ENCODE measurements at regions not wholly inside any gene's neighbourhood (a gene's known extent, or its start where the extent isn't known, plus 50 kb on each side); places are given as distances from the start of the nearest gene placed in this dataset.

DNA sequence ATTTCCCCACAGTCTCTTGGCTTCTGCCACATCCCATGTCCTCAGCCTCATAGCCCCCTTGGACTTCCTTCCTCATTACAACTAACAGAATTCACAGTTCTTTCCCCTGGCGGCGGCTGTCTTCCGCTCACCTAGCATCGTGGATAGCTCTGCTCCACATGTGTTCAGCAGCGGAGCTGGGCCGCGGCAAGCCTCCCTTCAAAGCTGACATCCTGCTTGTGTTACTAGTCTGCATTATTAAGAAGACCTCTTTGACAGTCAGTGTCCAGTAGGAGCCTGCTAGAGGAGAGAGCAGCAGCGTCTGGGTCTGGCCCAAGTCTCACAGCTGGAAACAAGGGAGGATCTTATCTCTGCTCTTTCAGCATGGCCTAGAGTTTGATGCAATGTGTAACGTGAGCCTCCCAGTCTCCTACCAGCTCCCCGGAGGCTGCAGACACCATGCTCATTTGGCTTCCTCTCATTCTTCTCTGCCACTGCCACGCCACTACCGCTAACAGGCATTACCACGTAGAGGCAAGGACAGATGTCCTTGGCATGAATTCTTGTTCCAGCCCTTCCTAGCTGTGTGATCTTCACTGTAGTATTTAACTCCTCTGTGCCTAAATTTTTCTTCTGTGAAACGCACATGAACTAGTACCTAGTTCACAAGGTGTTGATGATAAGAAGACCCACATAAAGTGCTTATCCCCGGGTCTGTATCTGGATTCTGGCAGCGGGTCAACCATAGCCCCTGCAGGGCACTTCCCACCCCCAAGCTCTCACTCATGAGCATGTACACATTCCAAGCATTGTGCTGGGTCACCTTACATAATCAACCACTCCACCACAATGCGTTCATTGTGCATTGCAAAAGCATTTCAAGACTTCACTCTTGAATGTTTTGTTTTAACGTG is 107.1 kb upstream of the BACH2 start:
- DNase-seq (ENCODE audit: low spot score), result no peak

DNA sequence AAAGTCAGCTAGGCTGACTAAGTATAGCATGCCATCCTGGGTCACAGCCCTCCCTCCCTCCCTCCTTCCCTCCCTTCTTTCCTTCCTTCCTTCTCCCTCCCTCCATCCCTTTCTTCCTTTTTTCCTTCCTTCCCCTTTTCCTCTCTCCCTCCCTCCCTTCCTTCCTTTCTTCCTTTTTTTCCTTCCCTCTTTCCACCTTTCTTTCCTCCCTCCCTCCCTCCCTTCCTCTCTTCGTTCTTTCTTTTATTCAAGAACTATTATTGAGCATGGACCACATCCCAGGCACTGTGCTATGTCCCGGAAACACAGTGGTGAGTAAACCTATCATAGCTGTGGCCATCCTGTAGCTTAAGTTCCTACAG is 106.2 kb upstream of the BACH2 start:
- DNase-seq (ENCODE audit: low spot score), result no peak

DNA sequence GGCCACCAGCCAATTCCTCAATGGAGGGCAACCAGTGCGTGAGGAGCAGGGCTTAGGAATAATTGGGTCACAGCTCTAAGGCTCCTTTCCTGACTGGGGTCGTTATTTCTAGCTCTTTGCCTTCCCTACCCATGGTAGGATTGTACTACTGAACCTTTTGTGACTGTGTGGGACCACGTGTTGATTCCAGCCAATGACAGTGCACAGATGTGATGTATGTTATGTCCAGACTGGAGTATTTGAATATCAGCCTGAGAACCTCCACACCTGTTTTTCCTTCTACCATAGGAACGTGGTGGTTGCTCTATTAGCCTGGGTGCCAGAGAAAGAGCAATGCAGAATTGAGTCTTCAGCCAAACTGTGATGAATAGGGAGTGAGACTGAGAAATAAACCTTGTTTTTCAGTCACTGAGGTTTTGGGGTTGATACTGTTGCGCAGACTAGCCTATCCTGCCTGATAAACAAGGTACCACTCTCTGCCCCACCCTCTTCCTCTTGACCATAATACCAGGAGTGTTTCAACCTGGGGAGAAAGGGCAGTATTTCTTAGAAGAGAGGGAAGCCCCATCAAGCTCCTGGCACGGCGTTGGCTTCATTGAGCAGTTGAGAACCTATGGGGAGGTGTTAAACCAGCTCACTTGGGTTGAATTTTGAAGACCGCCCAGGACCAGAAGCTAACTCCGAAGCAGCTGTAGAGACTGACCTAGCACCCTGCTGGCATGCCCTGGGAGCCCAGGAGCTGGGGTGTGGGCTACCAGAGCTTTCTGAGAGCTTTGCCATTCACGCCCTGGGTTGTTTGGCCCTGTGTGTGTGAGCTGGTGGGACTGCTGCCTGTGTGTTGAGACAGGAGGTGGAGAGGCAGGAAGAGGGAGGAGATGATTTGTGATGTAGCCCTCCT is 105.5 kb upstream of the BACH2 start:
- no peak for DNase-seq (ENCODE audit: low spot score)

DNA sequence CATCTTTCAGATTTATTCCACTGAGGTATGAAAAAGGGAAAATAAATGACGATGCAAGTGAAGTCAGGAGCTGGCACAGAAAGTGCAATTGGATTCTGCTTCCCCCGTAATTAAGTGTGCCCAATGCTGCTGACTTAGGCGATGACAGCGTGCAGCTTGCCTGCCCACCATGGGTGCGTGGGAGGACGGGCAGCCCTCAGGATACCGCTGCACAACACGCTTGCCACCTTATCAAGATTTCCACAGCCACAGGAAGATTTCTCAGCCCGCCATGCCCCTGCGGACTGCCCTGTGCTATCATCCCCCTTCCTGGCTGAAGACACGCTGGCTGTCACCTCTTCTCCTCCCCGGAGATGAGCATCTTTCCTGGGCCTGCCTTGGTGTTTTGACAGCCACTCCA is 103.3 kb upstream of the BACH2 start:
- no peak for DNase-seq (ENCODE audit: low spot score)

DNA sequence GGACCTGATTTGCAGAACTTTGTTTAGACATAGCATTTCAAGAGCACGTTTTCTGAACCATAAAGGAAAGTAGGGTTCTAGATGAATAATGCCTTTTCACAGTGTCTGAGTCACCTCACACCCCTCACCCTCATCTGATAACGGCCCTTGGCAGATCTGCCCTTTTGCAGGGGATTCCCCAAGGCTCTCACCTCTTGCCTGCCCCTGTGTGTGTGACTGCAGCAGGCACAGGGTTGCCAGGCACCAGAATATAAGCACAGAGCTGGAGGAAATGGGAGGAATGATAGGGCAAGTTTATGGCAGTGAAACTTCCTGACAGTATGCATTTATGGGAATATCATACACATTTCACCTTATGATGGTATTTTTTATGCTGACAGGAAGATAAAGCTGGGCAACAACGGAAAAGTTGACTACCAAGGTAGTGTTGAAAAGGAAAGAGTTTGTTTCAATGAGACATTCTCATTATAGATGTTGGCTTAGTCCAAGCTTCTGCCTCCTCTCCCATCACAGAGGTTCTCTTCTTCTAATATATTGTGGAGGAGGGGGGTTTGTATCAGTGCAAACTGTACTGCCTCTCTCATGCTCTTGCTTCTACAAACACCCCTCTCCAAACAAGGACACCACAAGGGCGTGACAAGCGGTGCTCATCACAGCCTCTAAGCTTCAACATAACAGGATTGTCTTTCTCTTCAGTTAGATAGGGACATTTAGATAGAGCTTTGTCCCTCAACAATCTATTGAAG is 101.5 kb upstream of the BACH2 start:
- DNase-seq (ENCODE audit: low spot score), result no peak

DNA sequence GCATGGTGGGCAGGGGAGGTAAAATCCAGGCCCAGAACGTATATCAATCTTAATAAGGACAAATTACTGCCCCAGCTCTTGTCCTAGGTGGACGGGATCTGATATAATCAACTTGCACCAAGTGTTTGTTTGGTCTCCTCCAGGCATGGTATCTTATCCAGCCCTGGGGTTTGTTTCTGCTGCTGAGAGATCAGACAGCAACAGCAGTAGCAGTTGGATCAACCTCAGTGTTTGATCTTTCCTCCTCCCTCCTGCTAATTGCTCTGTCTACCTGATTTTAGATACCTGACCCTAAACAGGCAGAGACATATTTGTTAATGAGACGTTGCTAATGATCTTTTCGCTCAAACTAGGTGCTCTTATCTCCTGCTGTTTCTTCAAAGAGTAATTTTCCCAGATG is 100.4 kb upstream of the BACH2 start:
- DNase-seq (ENCODE audit: low spot score), result no peak

DNA sequence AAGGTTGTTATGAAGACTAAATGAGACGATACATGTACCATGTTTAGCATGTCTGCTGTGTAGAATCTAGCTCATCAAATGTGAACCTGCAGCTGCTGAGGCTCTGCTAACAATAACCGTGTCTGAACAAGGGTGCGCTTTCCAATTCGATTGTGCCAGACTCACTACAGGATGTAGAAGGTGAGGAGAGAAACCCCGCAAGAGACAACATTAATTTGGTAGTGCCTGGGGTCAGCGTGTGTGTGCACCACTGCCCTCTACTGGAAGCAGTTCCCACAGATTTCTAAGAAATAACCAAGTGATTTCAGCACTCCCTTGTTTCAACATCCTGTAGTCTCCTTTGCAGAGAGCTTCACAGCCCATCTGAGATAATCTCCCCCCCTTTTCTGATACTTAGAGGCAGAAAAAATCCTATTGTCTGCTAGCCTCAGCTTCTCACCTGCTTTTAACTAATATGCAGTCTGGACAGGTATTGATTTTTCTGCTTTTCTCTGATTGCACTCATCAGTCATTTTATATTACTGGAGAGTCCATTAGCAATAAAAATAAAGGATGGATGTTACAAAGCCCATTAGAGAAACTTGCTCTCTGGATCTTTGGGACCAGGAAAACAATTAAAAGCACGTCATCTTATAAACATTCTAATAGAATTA is 96.7 kb upstream of the BACH2 start:
- peak; percentile 64 for DNase-seq (ENCODE audit: low spot score)

DNA sequence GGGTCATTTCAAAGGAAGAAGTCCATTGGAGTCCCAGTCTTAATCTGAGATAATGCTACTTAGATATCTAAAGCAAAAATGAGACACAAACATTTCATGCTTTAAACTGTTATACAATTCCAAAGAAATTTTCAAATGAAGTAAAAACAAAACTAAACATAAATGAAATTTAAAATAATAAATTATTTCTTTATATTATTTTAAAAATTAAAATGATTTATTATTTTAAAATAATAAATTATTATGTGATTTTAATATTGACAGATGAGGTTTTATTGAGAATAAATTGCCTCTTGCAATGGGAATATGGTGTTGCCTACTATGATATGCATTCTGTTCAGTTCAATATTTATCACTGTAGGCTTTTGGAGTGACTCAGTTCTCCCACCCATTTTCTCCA is 93.7 kb upstream of the BACH2 start:
- DNase-seq (ENCODE audit: low spot score), result no peak

DNA sequence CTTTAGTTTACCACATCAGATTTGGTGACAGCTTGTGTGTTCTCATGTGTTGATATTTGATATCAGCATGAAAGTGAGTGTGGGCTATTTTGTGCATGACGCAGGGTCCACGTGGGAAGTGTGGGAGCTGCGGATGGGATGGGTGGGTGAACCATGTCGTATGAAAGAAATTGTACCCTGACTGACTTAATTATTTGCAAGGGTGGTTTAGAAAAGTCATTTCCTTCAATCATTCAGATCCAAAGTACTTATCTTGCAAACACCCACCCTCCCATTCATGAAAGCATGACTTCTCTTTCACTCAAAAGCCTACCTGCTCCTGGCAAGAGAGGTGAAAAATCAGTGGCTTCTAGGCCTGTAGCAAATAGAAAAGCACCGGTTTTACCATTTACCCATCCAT is 91.8 kb upstream of the BACH2 start:
- DNase-seq (ENCODE audit: low spot score), result no peak

DNA sequence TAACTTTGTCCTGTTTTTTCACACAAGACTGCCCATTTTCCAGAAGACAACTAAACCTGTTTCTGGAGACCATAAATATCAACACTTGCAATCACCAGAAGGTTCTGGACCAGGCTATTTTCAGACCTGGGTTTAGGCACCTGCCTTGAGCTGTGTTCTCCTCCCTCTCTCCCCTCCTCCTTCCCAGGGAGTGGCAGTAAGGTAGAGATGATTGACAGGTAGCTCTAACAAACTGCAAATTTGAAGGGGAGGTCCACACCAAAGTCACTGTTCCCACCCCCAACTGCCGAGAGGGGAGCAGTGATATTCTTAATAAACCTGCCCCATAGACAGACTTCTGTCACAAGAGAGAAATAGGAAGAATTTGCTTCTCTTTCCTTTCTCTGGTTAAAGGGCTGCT is 91.2 kb upstream of the BACH2 start:
- no peak for DNase-seq (ENCODE audit: low spot score)

DNA sequence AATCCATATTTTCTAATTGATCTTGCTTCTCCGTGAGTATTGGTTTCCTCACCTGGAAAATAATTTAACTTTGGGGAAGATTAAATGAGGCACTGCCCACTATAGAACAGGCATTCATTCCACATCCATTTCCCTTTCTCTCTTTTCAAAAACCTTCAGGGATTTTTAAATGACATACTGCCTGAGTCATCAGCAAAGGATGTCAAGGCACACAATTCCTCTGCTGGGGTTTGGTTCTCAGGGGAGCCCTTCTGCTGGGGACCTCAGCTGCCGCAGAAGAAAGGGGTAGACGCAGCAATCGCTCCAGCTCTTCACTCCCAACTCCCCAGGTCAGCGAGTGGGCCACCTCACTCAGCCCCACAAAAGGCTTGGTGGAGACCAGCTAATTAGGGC is 90.7 kb upstream of the BACH2 start:
- no peak for DNase-seq (ENCODE audit: low spot score)

DNA sequence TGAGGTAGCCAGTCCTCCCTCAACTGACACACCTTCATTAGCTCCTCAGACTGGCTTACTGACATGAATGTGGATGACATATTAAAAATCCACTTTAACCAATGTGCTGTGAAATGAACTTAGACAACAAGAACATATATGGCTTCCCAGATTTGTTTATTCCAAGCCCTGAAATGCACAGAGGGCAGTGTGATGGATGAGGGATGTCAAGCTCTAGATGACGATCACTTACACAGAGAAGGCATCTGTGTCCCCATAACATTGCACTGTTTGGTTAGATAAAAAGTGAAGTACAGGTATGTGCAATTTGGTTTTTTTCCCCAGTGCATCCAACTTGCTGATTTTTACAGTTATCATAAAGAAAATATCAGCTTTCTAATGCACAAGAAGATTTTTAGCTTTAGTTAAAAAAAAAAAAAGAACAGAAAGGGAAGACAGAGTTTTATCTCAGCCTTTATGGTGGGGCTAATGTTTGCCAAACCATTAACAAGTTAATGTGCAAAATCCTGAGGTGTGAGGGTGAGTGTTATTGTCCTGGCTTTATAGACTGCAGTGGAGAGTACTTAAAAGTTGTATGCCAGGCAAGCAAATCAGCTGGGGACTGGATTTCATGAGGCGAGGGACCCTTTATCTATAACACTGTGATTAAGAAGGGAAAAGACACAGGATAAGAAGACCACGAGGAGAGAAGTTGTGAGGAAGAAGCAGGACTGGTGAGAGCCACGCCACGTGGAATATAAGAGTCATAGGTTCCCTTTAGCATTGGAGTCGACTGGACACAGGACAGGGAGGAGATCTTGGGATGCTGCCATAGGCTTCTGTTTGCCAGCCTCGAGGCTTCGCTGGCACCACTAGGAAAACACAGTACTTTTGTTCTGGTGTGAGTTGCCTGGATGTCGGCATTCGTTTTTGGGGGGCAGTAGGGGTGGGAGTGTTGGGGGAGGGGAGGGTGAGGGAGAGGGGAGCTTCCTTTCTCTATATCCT is 90.0 kb upstream of the BACH2 start:
- DNase-seq (ENCODE audit: low spot score), result no peak

DNA sequence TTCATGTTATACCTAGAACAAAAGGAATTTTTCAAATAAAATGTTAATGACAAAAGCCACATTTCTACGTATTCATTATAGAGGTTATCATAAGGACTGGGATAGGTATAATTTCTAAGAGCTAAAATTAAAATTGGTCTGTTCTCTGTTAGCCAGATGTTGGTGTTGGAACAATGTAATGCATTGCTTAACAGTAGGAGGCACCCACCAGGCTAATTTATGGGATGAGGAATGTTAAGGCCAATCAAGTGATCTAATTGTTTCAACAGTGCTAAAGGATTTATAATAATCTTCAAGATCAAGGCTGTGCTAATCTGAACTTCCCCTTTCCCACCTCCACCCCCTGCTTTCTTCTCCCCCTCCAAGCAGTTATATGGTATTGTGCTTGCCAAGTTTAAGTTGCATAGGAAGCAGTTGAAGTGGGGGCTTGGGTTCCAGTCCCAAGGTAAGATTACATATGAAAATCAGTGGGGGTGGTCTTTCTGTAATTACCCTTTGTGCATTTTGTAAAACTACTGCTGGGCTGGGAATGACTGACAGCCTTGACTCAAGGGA is 89.2 kb upstream of the BACH2 start:
- peak; percentile 34 for DNase-seq (ENCODE audit: low spot score)

DNA sequence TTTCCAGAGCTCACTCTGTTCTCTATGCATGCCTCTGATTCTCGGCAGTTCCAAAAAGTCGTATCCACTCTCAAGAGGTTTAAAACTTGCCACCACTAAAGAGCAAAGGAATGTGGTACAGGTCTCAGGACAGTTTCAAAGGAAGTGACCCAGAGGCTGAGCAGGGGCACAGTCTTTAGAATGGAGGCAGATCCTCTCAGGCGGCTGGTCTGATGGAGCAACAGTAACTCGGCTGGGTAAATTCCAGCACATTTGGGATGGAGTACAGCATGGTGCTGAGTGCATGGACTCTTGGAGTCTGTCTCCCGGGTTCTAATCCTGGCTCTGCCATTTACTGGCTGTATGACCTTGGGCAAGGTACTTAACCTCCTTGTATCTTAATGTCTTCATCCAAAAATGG is 88.1 kb upstream of the BACH2 start:
- DNase-seq (ENCODE audit: low spot score), result no peak

DNA sequence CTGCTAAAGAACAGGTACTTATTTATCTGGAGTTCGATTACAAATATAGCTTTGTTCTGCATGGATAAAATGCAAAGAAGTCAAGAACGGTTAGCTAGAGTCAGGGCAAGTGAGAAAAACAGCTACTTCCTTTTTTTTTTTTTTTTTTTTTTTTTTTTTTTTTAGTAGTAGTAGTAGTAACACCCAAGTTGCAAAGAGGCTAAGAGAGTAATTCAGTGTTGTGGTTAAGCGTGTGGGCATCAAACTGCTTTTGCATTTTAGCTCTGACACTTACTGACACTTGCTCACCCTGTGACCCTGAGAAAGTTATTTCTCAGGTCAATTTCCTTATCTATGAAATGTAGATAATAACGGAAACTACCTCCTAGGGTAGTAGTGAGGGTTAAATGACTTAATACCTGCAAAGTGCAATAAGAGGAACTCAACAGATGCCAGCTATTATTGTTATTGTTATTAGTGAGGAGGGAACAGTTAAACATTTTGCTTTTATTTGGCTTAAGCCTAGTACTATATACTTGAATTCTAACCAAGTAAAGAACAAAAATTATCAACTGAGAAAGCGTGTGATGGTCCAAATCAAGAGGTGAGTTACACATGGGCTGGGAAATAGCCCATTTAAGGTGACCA is 86.7 kb upstream of the BACH2 start:
- DNase-seq (ENCODE audit: low spot score), result no peak

DNA sequence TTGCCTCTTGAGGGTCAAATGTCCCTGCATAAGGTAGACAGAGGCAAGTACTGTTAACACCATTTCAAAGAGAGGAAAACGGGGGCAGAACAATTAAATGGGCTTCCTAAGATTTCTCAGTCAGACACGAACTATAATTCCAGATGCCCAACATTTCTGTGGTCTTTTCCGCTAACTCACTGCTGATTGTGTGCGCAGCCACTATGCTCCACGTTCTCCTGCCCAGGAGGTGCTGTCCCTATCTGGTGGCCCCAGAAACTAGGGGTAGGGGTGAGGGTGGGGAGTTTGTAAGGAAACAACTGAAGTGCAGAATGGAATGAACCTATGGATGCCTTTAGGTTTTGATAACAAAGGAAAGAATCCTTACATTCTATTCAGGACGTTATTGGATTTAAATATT is 86.1 kb upstream of the BACH2 start:
- DNase-seq (ENCODE audit: low spot score), result no peak

DNA sequence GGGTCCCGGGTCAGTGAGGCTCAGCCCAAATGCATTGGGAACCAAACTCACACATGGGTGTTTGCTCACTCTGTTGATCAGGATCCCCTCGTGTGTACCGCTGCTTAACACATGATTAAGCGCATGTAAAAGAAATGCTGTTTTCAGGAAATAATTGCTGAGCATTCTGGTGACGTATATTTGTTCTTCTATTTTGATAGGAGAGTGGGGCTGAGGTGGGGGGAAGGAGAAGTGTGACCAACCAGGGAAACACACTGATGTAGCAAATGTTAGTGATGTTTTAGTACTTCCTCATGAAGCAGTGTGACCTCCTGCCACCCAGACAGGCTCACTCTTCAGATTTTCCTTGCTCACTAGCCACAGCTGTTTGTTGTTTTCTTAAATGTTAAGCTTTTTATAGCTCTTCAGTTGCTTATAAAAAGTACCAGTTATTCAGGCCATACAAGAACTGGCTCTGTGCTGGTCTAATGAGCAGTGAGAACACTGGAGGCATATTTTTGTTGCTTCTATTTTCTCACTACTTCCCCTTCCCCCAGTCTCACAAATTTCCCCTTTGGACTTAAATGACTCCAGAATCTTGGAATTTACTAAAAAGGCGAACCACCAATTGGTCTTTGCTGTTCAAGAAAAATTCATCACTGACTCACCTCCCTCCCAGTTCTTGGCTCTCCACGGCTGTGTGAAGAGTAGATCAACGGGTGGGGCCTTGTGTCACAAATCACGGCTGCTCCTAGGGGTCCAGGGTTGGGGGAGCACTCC is 79.2 kb upstream of the BACH2 start:
- DNase-seq (ENCODE audit: low spot score), result no peak

DNA sequence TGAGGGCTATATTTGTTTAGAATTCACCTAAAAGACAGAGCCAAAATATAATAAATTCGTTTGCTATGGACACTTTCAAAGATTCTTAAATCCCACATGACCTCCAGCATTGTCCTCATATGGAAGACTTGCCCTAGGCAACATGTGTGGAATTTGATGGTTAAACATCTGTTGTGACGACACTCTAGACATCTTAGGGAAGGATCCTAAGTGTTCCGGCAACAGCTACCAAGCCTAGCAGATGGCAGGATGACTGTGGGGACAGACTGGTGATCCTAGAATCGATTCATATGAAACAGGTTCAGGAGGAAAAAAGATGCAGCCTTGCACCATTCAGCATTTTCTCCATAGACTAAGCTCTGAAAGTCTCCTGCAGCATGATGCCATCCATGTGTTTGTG is 77.6 kb upstream of the BACH2 start:
- no peak for DNase-seq (ENCODE audit: low spot score)

DNA sequence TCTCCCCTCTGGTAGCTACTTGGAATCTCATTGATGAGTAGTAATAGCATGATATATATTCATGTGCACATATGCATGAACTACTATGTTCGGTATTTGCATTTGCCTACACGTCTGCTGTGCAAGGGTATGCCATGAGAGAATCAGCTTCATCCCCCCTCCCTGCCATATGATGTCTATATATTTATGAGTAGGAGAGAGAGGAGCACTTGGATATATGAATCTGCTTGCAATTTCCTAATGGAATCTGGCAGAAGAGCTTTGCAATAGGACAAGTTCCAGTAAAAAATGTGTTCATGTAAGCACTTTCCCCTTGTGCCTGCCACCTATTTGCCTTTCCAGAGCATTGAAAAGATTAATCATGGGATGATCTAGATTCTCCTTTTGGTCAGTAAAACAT is 76.2 kb upstream of the BACH2 start:
- DNase-seq (ENCODE audit: low spot score), result no peak

All from D341Med (cell line).